ENCODE measurements at regions not wholly inside any gene's neighbourhood (a gene's known extent, or its start where the extent isn't known, plus 50 kb on each side); places are given as distances from the start of the nearest gene placed in this dataset.

DNA sequence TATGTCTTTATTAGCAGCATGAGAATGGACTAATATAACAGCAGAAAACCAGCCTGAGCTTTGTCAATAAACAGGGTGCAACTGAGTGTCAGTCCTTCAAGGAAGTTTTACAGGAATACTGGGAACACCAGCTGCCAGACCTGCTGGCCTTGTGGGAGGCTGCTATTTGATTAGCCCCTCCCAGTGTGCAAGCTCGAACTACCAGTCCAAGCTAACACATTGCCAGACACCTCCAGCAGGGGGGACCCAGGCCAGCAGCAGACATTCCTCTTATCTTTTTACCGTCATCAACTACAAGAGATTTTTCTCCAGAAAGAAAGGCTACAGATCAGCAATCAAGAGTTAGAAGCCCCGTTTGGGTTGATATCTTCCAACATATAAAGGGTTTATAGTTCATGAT, 942.8 kb upstream of the TENM4 start:
- DNase-seq = no peak
- H3K4me1 ChIP-seq (ENCODE audit: control insufficient read depth, insufficient read depth, low read length) = no peaks in the 10 kb centered on the region
- WGBS = 35% methylated on average over 3 of the region's 3 CpGs

DNA sequence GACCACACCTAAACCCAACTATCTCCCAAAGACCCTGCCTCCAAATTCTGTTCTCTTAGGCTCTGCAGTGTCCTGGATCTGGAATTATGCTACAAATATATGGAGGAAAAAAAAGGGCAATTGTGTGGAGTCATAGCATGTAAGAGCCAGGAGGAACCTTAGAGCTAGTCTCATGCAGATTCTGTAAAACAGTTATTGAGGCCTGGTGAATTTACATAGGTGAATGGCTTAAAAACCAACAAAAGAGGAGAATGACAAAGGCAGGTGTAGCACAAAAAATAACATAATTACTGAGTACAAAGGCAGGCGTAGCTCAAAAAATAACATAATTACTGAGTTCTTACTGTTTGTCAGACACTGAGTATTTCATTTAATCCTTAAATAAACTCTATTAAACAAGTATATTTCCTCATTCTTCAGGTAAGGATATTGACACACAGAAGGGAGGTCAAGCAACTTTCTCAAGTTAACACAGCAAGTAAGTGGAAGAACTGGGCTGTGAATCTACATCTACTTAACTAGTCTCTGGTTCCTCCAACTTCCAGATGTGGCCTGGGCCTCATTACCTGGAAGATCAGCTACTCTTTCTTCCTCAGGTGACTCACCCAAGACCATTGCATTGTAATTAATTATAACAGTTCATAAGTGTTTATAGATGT, 938.9 kb upstream of the TENM4 start:
- intact Hi-C loops (cut with DNase I) = loop anchor here in 1 of 4 donors (10.0 kb wide), 1 partner anchor 45 kb away; no protein-coding TSS in a partner anchor
- ATAC-seq (no peak), DNase-seq (no peak)
- 88% methylated on average over 1 of the region's 1 CpG for WGBS
- Histone ChIP-seq H3K27ac (ENCODE audit: low read length) (no peak overlapping the region), H3K9me3 (ENCODE audit: control insufficient read depth, low read length) (no peaks in the 10 kb centered on the region), H3K4me3 (ENCODE audit: low read length) (no peak overlapping the region), H3K27me3 (ENCODE audit: control insufficient read depth, insufficient read depth) (no peaks in the 10 kb centered on the region), H3K4me1 (ENCODE audit: control insufficient read depth, insufficient read depth, low read length) (no peaks in the 10 kb centered on the region)

More for the DNA sequence above, 942.8 kb upstream of the TENM4 start:
- Histone ChIP-seq H3K4me3 (ENCODE audit: low read length) (no peak overlapping the region), H3K27ac (ENCODE audit: low read length) (no peak overlapping the region), H3K9me3 (ENCODE audit: control insufficient read depth, low read length) (no peaks in the 10 kb centered on the region), H3K27me3 (ENCODE audit: control insufficient read depth, insufficient read depth) (no peaks in the 10 kb centered on the region)
- intact Hi-C loops (cut with DNase I) = no loop called here
- no peak for ATAC-seq

DNA sequence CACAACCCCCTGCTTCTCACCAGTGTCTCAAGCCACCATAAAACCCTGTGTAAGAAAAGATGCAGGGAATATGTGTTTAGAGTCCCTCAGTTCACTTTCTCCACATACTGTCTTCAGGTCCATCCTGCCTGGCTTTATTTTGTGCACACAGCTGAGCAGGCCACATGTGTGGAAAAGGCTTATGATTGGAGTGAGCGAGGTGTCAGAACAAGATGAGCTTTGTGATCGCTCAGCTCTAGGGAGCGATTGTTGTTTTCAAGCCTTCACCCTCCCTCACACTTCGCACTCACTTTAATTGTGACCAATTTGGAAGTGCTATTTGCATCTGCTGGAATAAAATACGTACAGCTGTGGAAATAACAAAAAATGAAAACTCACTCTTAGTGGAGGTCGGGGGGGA, 931.1 kb upstream of the TENM4 start:
- no peak for DNase-seq
- ATAC-seq = no peak
- no peaks in the 10 kb centered on the region for H3K9me3 ChIP-seq (ENCODE audit: control insufficient read depth, low read length)
- no peak overlapping the region for H3K4me3 ChIP-seq (ENCODE audit: low read length)
- no peaks in the 10 kb centered on the region for H3K27me3 ChIP-seq (ENCODE audit: control insufficient read depth, insufficient read depth)
- no peaks in the 10 kb centered on the region for H3K4me1 ChIP-seq (ENCODE audit: control insufficient read depth, insufficient read depth, low read length)
- H3K27ac ChIP-seq (ENCODE audit: low read length) = no peak overlapping the region
- 83% methylated on average over 6 of the region's 6 CpGs for WGBS
- intact Hi-C loops (cut with DNase I) = loop anchor here in 1 of 4 donors (10.0 kb wide), 1 partner anchor 53 kb away; no protein-coding TSS in a partner anchor

DNA sequence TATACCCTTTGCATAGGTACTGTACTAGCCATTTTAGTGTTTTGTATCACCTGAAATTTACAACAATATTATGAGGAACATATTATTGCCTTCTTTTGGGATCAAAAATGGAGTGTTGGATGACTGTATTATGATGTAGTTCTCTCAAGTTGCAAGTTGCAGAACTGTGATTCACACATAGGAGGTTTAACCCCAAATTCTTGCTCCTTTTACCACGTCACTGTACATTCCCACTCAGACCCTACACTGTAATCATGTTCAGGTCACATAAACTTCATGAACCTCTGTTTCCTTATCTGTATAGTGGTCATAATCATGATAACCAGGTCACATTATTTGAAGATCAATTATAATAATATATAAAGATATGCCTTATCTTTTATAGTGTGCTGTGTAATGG, 925.1 kb upstream of the TENM4 start:
- H3K4me3 ChIP-seq (ENCODE audit: low read length) = no peak overlapping the region
- WGBS = 77% methylated on average over 1 of the region's 1 CpG
- H3K27ac ChIP-seq (ENCODE audit: low read length) = no peak overlapping the region
- H3K9me3 ChIP-seq (ENCODE audit: control insufficient read depth, low read length) = no peaks in the 10 kb centered on the region
- no peak for ATAC-seq
- no peaks in the 10 kb centered on the region for H3K4me1 ChIP-seq (ENCODE audit: control insufficient read depth, insufficient read depth, low read length)
- no peaks in the 10 kb centered on the region for H3K27me3 ChIP-seq (ENCODE audit: control insufficient read depth, insufficient read depth)
- intact Hi-C loops (cut with DNase I) = no loop called here
- no peak for DNase-seq

DNA sequence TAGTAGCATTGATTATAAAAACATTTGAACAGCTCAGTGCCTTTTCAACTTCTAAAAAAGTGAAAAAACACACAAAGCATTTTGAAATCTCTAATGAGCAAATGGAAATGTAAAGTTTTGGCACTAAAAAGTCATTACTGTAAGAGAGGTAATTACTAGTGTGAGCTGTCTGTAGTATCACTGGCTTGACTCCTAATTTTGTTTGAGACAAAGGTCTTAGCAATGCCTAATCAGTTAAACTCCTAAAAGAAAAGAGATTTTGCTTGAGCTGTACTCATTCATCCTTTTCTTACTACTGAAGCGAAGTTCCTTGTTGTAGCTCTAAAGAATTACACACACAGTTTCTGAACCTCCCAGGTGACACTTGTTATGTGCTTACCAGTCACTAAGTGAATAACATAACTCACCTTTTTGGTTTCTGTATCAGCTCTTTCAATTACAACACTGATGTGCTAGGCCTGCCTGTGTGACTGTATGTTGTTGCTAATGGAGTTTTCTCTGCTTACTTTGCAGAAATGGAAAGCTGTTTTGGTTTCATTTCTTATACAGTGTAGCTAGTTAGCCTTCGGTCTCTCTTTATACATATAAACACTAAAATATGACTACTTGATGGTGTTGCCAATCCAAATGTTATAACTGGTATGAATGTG, 924.4 kb upstream of the TENM4 start:
- no peak overlapping the region for H3K4me3 ChIP-seq (ENCODE audit: low read length)
- no peak for DNase-seq
- H3K27ac ChIP-seq (ENCODE audit: low read length) = no peak overlapping the region
- H3K9me3 ChIP-seq (ENCODE audit: control insufficient read depth, low read length) = no peaks in the 10 kb centered on the region
- H3K4me1 ChIP-seq (ENCODE audit: control insufficient read depth, insufficient read depth, low read length) = no peaks in the 10 kb centered on the region
- no peaks in the 10 kb centered on the region for H3K27me3 ChIP-seq (ENCODE audit: control insufficient read depth, insufficient read depth)
- ATAC-seq = no peak
- intact Hi-C loops (cut with DNase I) = no loop called here
- 85% methylated on average over 2 of the region's 2 CpGs for WGBS

DNA sequence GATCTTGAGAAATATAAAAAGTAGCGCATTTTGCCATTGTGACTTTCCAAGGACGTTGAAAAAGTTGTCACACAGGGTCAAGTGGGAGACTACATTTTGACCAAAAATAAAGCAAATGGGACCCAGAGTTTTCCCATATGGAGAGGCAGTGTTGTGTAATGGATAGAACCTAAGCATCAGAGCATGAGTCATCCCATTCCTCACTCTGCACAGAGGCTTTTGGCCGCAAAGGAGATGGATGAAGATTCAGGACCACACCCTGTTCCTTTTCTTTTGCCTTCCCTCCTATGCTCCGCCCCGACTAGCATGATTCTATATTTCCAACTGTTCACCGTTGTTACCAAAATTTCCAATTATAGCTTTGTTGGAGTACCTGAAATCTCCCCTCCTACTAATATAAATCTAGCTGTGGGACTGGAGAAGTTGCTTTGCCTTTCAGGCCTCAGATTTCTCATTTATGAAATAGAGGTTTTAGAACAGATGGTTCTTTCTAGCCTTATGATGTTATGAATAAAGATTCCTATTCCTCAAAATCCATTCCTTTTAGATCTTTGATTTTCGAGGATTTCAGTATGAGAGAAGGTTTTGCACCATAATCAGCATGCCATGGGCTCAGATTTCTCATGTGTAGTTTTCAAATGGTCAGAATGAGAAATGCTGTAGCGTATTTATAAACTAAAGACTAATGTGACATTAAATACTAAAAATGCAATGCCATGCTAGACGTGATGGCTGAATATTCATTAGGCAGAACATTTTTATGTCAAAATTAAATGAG, 921.9 kb upstream of the TENM4 start:
- H3K27me3 ChIP-seq (ENCODE audit: control insufficient read depth, insufficient read depth) = no peaks in the 10 kb centered on the region
- H3K27ac ChIP-seq (ENCODE audit: low read length) = no peak overlapping the region
- ATAC-seq = no peak
- no peaks in the 10 kb centered on the region for H3K9me3 ChIP-seq (ENCODE audit: control insufficient read depth, low read length)
- no peak for DNase-seq
- intact Hi-C loops (cut with DNase I) = no loop called here
- 79% methylated on average over 9 of the region's 9 CpGs for WGBS
- no peaks in the 10 kb centered on the region for H3K4me1 ChIP-seq (ENCODE audit: control insufficient read depth, insufficient read depth, low read length)
- no peak overlapping the region for H3K4me3 ChIP-seq (ENCODE audit: low read length)

DNA sequence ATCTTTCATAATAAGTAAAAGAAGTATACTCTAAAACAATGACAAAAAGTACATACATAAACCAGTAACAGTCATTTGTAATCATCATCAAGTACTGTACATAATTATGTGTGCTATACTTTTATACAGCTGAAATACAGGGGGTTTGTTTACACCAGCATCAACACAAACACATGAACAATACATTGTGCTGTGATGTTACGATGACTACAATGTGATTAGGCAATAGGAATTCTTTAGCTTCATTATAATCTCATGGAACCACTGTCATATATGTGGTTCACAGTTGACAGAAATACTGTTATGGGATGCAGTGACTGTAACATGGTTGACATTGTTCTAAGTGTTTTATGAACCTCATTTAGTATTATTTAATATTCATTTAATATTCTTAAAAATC, 914.4 kb upstream of the TENM4 start:
- 82% methylated on average over 1 of the region's 1 CpG for WGBS
- intact Hi-C loops (cut with DNase I) = no loop called here
- Histone ChIP-seq H3K4me3 (ENCODE audit: low read length) (no peak overlapping the region), H3K27ac (ENCODE audit: low read length) (no peak overlapping the region), H3K9me3 (ENCODE audit: control insufficient read depth, low read length) (no peaks in the 10 kb centered on the region), H3K4me1 (ENCODE audit: control insufficient read depth, insufficient read depth, low read length) (no peaks in the 10 kb centered on the region), H3K27me3 (ENCODE audit: control insufficient read depth, insufficient read depth) (no peaks in the 10 kb centered on the region)
- no peak for DNase-seq
- ATAC-seq = no peak

DNA sequence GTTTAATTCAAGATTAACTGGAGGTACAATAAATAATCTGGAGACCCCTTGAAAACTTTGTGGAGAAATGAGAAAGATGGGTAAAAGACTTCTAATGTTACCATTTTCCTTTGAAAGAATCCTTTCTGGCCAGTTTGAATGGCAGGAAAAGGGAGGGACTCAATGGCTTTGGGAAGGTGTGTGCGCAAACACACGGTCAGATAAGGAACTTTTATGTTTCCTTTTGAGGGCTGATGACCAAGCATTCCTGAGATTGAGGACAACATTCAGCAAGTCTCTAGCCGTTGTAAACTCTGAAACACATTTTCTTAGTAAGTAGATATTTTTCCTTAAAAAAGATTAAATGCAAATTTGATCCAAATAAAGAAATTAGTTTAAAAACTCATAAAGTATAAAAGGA, 909.7 kb upstream of the TENM4 start:
- ATAC-seq (peak in 1 of 2 donors; percentile 89), DNase-seq (no peak)
- Histone ChIP-seq H3K9me3 (ENCODE audit: control insufficient read depth, low read length) (no peaks in the 10 kb centered on the region), H3K4me1 (ENCODE audit: control insufficient read depth, insufficient read depth, low read length) (no peaks in the 10 kb centered on the region), H3K4me3 (ENCODE audit: low read length) (no peak overlapping the region), H3K27me3 (ENCODE audit: control insufficient read depth, insufficient read depth) (no peaks in the 10 kb centered on the region), H3K27ac (ENCODE audit: low read length) (no peak overlapping the region)
- WGBS = 59% methylated on average over 3 of the region's 3 CpGs
- intact Hi-C loops (cut with DNase I) = no loop called here

DNA sequence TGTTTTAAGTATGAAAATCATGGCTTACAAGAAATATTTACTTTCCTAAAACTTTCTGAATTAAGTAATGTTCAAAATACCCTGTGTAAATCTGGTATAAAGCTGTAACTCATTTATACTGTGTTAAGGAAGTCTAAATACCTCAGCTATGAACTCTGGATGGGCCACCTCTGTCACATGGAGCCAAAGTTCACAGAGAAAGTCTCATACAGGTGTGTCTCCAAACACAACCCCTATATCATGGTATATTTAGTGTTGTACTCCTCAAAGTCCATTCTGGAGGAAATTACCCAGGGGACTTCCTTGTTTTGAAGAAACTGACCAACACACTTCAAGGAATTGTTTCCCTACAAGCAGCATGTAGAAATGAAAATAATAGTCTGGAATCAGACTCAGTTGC, 909.2 kb upstream of the TENM4 start:
- intact Hi-C loops (cut with DNase I) = no loop called here
- Histone ChIP-seq H3K9me3 (ENCODE audit: control insufficient read depth, low read length) (no peaks in the 10 kb centered on the region), H3K27ac (ENCODE audit: low read length) (no peak overlapping the region), H3K4me3 (ENCODE audit: low read length) (no peak overlapping the region), H3K4me1 (ENCODE audit: control insufficient read depth, insufficient read depth, low read length) (no peaks in the 10 kb centered on the region), H3K27me3 (ENCODE audit: control insufficient read depth, insufficient read depth) (no peaks in the 10 kb centered on the region)
- DNase-seq (no peak), ATAC-seq (no peak)

DNA sequence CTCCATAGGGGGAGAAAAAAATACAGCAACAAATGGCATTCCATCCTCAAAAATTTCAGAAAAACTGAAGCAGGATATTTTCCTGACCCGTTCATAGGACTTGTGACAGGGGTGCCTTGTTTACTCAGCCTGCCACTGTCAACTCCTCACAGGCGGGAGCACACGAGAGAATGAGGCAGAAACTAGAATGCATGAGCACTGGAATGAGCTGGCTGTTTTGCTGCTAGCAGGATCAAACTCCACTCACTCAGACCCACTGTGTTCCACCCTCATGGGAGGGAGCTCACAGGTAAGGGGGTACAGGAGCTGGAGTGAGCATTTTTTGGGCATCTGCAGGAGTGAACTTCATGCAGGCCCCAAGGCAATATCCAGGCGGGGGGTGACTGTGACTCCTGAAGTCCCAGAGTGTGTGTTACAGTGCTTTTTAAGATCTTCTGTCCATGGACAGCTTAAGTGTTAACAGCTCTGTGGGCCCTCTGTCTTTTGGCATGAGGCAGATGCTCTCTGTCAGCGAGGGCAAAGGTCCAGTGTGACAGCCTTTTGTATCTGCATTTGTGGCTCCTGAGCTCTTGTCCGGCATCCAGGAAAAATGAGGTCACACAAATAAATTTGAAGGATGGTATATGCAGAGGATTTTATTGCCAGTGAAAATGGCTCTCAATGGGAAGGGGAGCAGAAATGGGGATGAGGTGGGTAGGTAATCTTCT, 905.7 kb upstream of the TENM4 start:
- no peak overlapping the region for H3K4me3 ChIP-seq (ENCODE audit: low read length)
- H3K4me1 ChIP-seq (ENCODE audit: control insufficient read depth, insufficient read depth, low read length) = no peaks in the 10 kb centered on the region
- no peaks in the 10 kb centered on the region for H3K9me3 ChIP-seq (ENCODE audit: control insufficient read depth, low read length)
- no peak overlapping the region for H3K27ac ChIP-seq (ENCODE audit: low read length)
- ATAC-seq = no peak
- DNase-seq = no peak
- 56% methylated on average over 6 of the region's 6 CpGs for WGBS
- no peaks in the 10 kb centered on the region for H3K27me3 ChIP-seq (ENCODE audit: control insufficient read depth, insufficient read depth)
- intact Hi-C loops (cut with DNase I) = no loop called here

DNA sequence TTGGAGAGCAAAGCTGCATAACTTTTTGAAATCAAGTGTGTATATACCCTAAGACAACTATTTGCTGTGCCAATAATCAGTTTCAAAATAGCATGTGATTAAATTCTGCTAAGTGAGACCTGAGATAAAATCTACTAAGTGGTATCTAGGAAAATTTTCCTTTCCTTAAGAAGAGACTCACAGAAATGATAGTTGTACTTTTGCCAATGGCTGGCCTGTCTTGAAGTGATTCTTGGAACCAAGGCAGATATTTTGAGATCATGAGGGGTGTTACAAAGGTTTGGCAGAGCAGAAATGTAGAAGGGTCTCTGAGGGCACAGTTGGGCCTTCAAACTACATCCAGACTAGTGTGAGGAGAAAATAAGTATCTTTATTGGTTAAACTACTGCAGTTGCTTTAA, 902.6 kb upstream of the TENM4 start:
- intact Hi-C loops (cut with DNase I) = no loop called here
- Histone ChIP-seq H3K9me3 (ENCODE audit: control insufficient read depth, low read length) (no peaks in the 10 kb centered on the region), H3K27me3 (ENCODE audit: control insufficient read depth, insufficient read depth) (no peaks in the 10 kb centered on the region), H3K4me3 (ENCODE audit: low read length) (no peak overlapping the region), H3K4me1 (ENCODE audit: control insufficient read depth, insufficient read depth, low read length) (no peaks in the 10 kb centered on the region), H3K27ac (ENCODE audit: low read length) (no peak overlapping the region)
- no peak for ATAC-seq
- DNase-seq = no peak
